ENCODE measurements at regions not wholly inside any gene's neighbourhood (a gene's known extent, or its start where the extent isn't known, plus 50 kb on each side); places are given as distances from the start of the nearest gene placed in this dataset.

GRCh38 chr10:4343091-4343490, 482.9 kb upstream of the AKR1E2 start:
- DNase-seq (ENCODE audit: low spot score) = no peak

- no peak for DNase-seq (ENCODE audit: low spot score)
Observed at GRCh38 chr10:4338768-4339167, 487.2 kb upstream of the AKR1E2 start.

- no peak for DNase-seq (ENCODE audit: low spot score)
Observed at GRCh38 chr10:4337563-4337962, 488.4 kb upstream of the AKR1E2 start.

GRCh38 chr10:4334871-4335270, 491.1 kb upstream of the AKR1E2 start:
- no peak for DNase-seq (ENCODE audit: low spot score)

GRCh38 chr10:4334015-4334414, 492.0 kb upstream of the AKR1E2 start:
- DNase-seq (ENCODE audit: low spot score) = no peak

- no peak for DNase-seq (ENCODE audit: low spot score)
Observed at GRCh38 chr10:4333459-4333894, 492.5 kb upstream of the AKR1E2 start.

- no peak for DNase-seq (ENCODE audit: low spot score)
Observed at GRCh38 chr10:4332764-4333458, 493.1 kb upstream of the AKR1E2 start.

GRCh38 chr10:4331150-4331549, 494.9 kb upstream of the AKR1E2 start:
- no peak for DNase-seq (ENCODE audit: low spot score)

- DNase-seq (ENCODE audit: low spot score) = no peak
Observed at GRCh38 chr10:4330636-4331035, 495.4 kb upstream of the AKR1E2 start.

- no peak for DNase-seq (ENCODE audit: low spot score)
Observed at GRCh38 chr10:4329225-4329624, 496.8 kb upstream of the AKR1E2 start.

GRCh38 chr10:4326647-4327046, 499.4 kb upstream of the AKR1E2 start:
- DNase-seq (ENCODE audit: low spot score) = no peak

GRCh38 chr10:4319870-4320367, 506.1 kb upstream of the AKR1E2 start:
- DNase-seq (ENCODE audit: low spot score) = no peak

GRCh38 chr10:4316161-4316810, 509.7 kb upstream of the AKR1E2 start:
- DNase-seq (ENCODE audit: low spot score) = no peak

- DNase-seq (ENCODE audit: low spot score) = no peak
Observed at GRCh38 chr10:4315551-4315950, 510.5 kb upstream of the AKR1E2 start.

- DNase-seq (ENCODE audit: low spot score) = no peak
Observed at GRCh38 chr10:4313051-4313450, 513.0 kb upstream of the AKR1E2 start.

- no peak for DNase-seq (ENCODE audit: low spot score)
Observed at GRCh38 chr10:4312051-4312835, 513.8 kb upstream of the AKR1E2 start.

GRCh38 chr10:4310172-4310571, 515.8 kb upstream of the AKR1E2 start:
- no peak for DNase-seq (ENCODE audit: low spot score)

GRCh38 chr10:4307910-4308309, 518.1 kb upstream of the AKR1E2 start:
- no peak for DNase-seq (ENCODE audit: low spot score)

GRCh38 chr10:4306871-4307270, 519.1 kb upstream of the AKR1E2 start:
- DNase-seq (ENCODE audit: low spot score) = no peak

GRCh38 chr10:4303045-4303444, 518.0 kb upstream of the KLF6 start:
- no peak for DNase-seq (ENCODE audit: low spot score)

GRCh38 chr10:4301291-4302045, 516.5 kb upstream of the KLF6 start:
- DNase-seq (ENCODE audit: low spot score) = no peak

- DNase-seq (ENCODE audit: low spot score) = no peak
Observed at GRCh38 chr10:4296161-4296560, 511.2 kb upstream of the KLF6 start.
